HUES48 (cell line): ENCODE measurements at regions not wholly inside any gene's neighbourhood (a gene's known extent, or its start where the extent isn't known, plus 50 kb on each side); places are given as distances from the start of the nearest gene placed in this dataset.
A peak's percentile ranks its signal among the peaks of the same experiment; 100 is the strongest.

Experiments used
- H3K27ac ChIP-seq: one replicate; pipeline ENCODE4 v1.7.0; 2013; ENCODE audit warnings: low read depth, low read length, inconsistent platforms
- H3K27me3 ChIP-seq: 2 replicates; pipeline ENCODE4 v1.6.1; 2013; ENCODE audit warnings: mild to moderate bottlenecking, low read length; ENCODE audit not compliant: control insufficient read depth, insufficient read depth
- H3K36me3 ChIP-seq: 2 replicates; pipeline ENCODE4 v1.6.1; 2013; ENCODE audit warnings: low read length; ENCODE audit not compliant: control insufficient read depth, insufficient read depth
- H3K4me1 ChIP-seq: 2 replicates; pipeline ENCODE4 v1.6.1; 2013; ENCODE audit warnings: mild to moderate bottlenecking, low read length; ENCODE audit not compliant: control insufficient read depth, insufficient read depth
- H3K4me3 ChIP-seq: 2 replicates; pipeline ENCODE4 v1.5.1; 2013; ENCODE audit warnings: mild to moderate bottlenecking, low read depth, low read length
- H3K9ac ChIP-seq: 2 replicates; pipeline ENCODE4 v1.6.1; 2013; ENCODE audit warnings: mild to moderate bottlenecking, low read depth, low read length, moderate library complexity
- H3K9me3 ChIP-seq: 2 replicates; pipeline ENCODE4 v1.6.1; 2013; ENCODE audit warnings: low read length; ENCODE audit not compliant: control insufficient read depth, insufficient read depth

GRCh38 chr1:50300297-50300696 is 122.9 kb downstream of the DMRTA2 start:
- no peaks in the 10 kb centered on the region for H3K9me3 ChIP-seq
- H3K27me3 ChIP-seq = no peaks in the 10 kb centered on the region
- no peaks in the 10 kb centered on the region for H3K36me3 ChIP-seq
- H3K9ac ChIP-seq = no peak overlapping the region
- no peak overlapping the region for H3K27ac ChIP-seq
- H3K4me3 ChIP-seq = no peak overlapping the region
- no peaks in the 10 kb centered on the region for H3K4me1 ChIP-seq

GRCh38 chr1:50295566-50295965 is 127.7 kb downstream of the DMRTA2 start:
- Histone ChIP-seq H3K27me3 (no peaks in the 10 kb centered on the region), H3K4me3 (no peak overlapping the region), H3K9ac (no peak overlapping the region), H3K27ac (no peak overlapping the region), H3K9me3 (no peaks in the 10 kb centered on the region), H3K36me3 (no peaks in the 10 kb centered on the region), H3K4me1 (no peaks in the 10 kb centered on the region)

- no peaks in the 10 kb centered on the region for H3K4me1 ChIP-seq
- H3K27ac ChIP-seq = no peak overlapping the region
- H3K4me3 ChIP-seq = no peak overlapping the region
- H3K36me3 ChIP-seq = no peaks in the 10 kb centered on the region
- no peak overlapping the region for H3K9ac ChIP-seq
- no peaks in the 10 kb centered on the region for H3K27me3 ChIP-seq
- H3K9me3 ChIP-seq = no peaks in the 10 kb centered on the region
These were observed 131.0 kb downstream of the DMRTA2 start for GRCh38 chr1:50292276-50292675.

GRCh38 chr1:50289495-50289894 is 133.7 kb downstream of the DMRTA2 start:
- Histone ChIP-seq H3K36me3 (no peaks in the 10 kb centered on the region), H3K27ac (no peak overlapping the region), H3K9ac (no peak overlapping the region), H3K27me3 (no peaks in the 10 kb centered on the region), H3K4me1 (no peaks in the 10 kb centered on the region), H3K4me3 (no peak overlapping the region), H3K9me3 (no peaks in the 10 kb centered on the region)

- Histone ChIP-seq H3K9me3 (no peaks in the 10 kb centered on the region), H3K4me1 (no peaks in the 10 kb centered on the region), H3K27me3 (no peaks in the 10 kb centered on the region), H3K27ac (no peak overlapping the region), H3K36me3 (no peaks in the 10 kb centered on the region), H3K9ac (no peak overlapping the region), H3K4me3 (no peak overlapping the region)
These were observed 137.2 kb downstream of the DMRTA2 start for GRCh38 chr1:50285994-50286393.

- H3K27me3 ChIP-seq = no peaks in the 10 kb centered on the region; the same call in 1 of the 2 replicates
- H3K36me3 ChIP-seq = no peaks in the 10 kb centered on the region
- peaks cover 22% of the 10 kb centered on the region for H3K4me1 ChIP-seq
- peak overlapping the region; percentile 18 for H3K27ac ChIP-seq
- H3K9me3 ChIP-seq = no peaks in the 10 kb centered on the region
- H3K9ac ChIP-seq = no peak overlapping the region
- H3K4me3 ChIP-seq = no peak overlapping the region
These were observed 143.5 kb downstream of the DMRTA2 start for GRCh38 chr1:50279622-50280330.

GRCh38 chr1:50278961-50279360 is 144.3 kb downstream of the DMRTA2 start:
- Histone ChIP-seq H3K27me3 (no peaks in the 10 kb centered on the region; the same call in 1 of the 2 replicates), H3K9ac (no peak overlapping the region), H3K4me1 (peaks cover 22% of the 10 kb centered on the region), H3K36me3 (no peaks in the 10 kb centered on the region), H3K9me3 (no peaks in the 10 kb centered on the region), H3K4me3 (no peak overlapping the region), H3K27ac (no peak overlapping the region)

GRCh38 chr1:50278410-50278809 is 144.8 kb downstream of the DMRTA2 start:
- Histone ChIP-seq H3K4me3 (no peak overlapping the region), H3K9me3 (no peaks in the 10 kb centered on the region), H3K27ac (no peak overlapping the region), H3K27me3 (no peaks in the 10 kb centered on the region; the same call in 1 of the 2 replicates), H3K36me3 (no peaks in the 10 kb centered on the region), H3K9ac (no peak overlapping the region), H3K4me1 (peaks cover 22% of the 10 kb centered on the region)

GRCh38 chr1:50275566-50275965 is 147.7 kb downstream of the DMRTA2 start:
- no peaks in the 10 kb centered on the region for H3K36me3 ChIP-seq
- no peaks in the 10 kb centered on the region; the same call in 1 of the 2 replicates for H3K27me3 ChIP-seq
- no peak overlapping the region for H3K9ac ChIP-seq
- peaks cover 29% of the 10 kb centered on the region for H3K4me1 ChIP-seq
- no peak overlapping the region for H3K4me3 ChIP-seq
- no peak overlapping the region for H3K27ac ChIP-seq
- H3K9me3 ChIP-seq = no peaks in the 10 kb centered on the region

- peaks cover 16% of the 10 kb centered on the region for H3K4me1 ChIP-seq
- H3K27me3 ChIP-seq = no peaks in the 10 kb centered on the region; the same call in 1 of the 2 replicates
- no peak overlapping the region for H3K27ac ChIP-seq
- H3K4me3 ChIP-seq = no peak overlapping the region
- H3K9me3 ChIP-seq = no peaks in the 10 kb centered on the region
- H3K9ac ChIP-seq = no peak overlapping the region
- H3K36me3 ChIP-seq = no peaks in the 10 kb centered on the region
These were observed 150.3 kb downstream of the DMRTA2 start for GRCh38 chr1:50272912-50273311.

GRCh38 chr1:50271968-50272578 is 151.2 kb downstream of the DMRTA2 start:
- Histone ChIP-seq H3K27ac (no peak overlapping the region), H3K27me3 (no peaks in the 10 kb centered on the region; the same call in 1 of the 2 replicates), H3K36me3 (no peaks in the 10 kb centered on the region), H3K4me1 (peaks cover 16% of the 10 kb centered on the region), H3K9ac (no peak overlapping the region), H3K9me3 (no peaks in the 10 kb centered on the region), H3K4me3 (no peak overlapping the region)
